HG03432 (cell line): ENCODE measurements at regions not wholly inside any gene's neighbourhood (a gene's known extent, or its start where the extent isn't known, plus 50 kb on each side); places are given as distances from the start of the nearest gene placed in this dataset.
"Not testable (repeated sequence)": the region's sequence is repeated elsewhere in the genome, so short reads cannot be mapped to it uniquely, and the experiment has no call there.

Experiments
- ATAC-seq: cut with Tn5 transposase; IDR thresholded peaks from one replicate; pipeline ENCODE4 v1.9.1; 2021; ENCODE audit warnings: mild to moderate bottlenecking, moderate library complexity; ENCODE audit not compliant: unreplicated experiment

DNA sequence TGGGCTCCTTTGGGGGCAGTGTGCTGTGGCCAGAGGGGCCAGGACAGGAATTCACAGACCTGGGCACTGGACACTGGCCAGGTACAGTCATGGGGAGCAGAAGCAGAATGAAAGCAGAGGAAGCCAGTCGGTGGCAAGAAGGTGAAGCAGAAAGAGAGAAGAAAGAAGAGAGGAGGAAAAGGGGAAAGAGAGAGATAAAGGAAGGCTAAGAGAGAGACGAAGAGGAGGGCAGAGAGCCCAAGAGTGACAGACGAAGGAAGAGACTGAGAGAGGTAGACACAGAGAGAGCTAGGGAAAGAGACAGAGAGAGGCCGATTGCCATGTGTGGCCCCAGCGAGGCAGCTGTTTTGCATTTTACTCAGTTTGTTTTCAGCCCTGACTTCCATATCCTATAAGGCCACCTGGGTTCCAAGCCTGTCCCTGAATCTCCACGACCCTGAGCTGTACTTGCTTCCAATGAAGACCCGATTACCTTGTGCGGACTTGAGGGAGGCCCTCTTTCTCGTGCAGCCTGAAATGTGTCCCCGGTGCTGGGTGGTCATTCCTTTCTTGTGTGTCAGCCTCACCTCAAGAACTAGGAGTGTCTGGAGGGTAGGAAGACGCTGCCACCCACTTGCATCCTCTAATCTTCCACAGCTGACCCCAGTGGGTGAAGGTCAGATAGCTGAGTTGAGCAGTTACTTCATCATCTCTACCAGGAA is 73.9 kb downstream of the LSM3 start:
- ATAC-seq = no peak

DNA sequence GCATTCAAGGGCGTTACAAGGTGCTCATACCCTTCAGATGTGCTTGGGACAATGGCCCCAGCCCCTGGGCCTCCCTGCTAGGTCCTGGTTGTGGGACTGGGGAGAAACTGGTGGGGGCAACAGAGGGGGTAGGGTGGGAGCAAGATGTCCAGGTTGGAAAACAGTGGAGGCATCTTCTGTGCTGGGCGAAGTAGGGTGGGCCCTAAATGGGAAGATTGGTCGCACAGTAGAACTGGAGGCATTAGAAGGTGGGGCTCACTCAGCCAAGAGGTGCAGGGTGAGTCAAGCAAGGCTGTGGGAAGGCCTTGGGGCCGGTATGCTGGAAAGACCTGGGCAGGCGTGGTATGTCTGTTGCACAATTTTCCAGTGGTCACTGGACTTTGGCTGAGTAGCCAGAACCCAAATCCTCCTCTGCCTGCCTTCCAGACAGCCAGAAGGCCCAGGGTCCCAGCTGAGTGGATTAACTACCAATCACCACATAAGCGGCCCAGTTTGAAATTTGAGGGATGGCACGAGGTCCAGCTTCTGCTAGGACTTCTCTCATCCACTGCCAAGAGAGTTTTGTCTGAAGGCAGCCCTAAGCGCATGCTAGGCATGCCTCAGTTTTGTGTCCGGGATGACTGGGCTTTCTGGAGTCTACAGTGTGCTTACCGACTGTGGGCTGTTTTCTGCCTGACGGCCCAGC is 74.5 kb downstream of the LSM3 start:
- ATAC-seq = no peak

DNA sequence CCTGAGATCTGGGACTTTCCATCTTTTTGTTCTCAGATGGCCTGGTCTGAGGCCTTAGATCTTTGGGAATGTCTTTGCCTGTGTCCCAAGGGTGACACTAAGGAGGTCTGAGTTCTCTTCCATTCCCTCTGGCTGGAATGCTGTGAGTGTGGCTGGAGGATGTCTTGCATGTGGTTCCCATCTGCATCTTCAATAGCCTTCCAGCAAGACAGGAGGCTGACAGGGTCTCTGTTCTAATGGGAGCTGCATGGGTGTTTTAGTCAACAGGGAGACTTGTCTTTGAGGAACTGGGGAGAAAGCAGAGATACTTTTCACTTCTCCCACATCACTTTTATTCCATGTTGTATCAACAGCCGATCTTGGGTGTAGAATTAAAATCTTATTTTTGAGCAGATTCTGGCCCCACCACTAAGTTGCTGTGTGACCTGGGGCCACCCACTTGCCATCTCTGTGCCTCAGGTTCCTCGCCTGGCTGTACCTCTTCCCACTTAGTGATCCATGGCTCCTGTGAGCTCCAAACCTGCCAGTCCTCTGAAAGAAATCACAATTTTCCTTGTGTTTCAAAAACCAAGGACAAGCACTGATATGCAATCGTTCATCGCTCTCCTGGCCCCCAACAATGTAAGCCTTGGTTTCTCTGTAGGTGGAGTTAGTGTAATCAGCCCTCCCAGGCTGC is 75.2 kb downstream of the LSM3 start:
- no peak for ATAC-seq

DNA sequence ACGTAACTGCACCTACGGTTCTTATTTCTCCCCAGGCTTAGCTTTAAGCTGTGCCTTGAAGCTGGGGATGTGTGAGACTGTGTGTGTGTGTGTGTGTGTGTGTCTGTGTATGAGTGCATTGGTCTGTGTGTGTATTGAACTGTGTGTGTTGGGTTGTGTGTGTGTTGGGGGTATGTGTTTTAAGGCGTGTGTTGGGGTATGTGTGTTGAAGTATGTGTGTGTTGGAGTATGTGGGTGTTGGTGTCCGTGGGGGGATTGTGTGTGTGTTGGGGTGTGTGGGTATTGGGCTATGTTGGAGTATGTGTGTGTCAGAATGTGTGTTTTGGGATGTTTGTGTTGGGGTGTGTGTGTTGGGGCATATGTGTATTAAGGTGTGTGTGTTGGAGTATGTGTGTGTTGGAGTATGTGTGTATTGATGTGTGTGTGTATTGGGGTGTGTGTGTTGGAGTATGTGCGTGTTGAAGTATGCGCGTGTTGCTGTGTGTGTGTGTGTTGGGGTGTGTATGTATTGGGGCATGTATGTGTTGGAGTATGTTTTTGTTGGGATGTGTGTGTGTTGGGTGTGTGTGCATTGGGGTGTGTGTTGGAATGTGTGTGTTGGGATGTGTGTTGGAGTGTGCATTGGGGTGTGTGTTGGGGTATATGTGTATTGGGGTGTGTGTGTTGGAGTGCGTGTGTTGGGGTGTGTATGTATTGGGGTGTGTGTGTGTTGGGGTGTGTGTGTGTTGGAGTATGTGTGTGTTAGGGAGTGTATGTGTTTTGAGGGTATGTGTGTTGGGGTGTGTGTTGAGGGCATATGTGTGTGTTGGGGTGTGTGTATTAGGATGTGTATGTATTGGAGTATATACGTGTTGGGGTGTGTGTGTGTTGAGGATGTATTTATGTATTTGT is 76.4 kb downstream of the LSM3 start:
- no peak for ATAC-seq

DNA sequence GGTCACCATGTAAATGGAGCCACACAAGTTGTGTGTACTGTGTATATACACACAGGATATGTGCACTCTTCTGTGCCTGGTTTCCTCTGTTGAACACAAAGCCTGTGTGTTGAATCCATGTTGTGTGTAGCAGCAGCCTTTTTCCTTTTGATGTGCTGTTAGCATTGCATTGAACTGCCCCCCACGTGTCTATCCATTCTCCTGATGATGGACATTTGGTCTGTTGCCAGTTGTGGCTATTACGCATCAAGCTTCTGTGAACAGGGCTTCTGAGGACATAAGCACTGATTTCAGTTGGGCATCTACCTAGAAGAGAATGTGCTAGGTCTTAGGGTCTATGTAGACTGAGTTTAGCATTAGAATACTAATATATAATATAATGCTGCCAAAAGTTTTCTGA is 77.4 kb downstream of the LSM3 start:
- ATAC-seq = no peak

GRCh38 chr3:14256561-14257342 is 78.1 kb downstream of the LSM3 start:
- ATAC-seq = no peak

DNA sequence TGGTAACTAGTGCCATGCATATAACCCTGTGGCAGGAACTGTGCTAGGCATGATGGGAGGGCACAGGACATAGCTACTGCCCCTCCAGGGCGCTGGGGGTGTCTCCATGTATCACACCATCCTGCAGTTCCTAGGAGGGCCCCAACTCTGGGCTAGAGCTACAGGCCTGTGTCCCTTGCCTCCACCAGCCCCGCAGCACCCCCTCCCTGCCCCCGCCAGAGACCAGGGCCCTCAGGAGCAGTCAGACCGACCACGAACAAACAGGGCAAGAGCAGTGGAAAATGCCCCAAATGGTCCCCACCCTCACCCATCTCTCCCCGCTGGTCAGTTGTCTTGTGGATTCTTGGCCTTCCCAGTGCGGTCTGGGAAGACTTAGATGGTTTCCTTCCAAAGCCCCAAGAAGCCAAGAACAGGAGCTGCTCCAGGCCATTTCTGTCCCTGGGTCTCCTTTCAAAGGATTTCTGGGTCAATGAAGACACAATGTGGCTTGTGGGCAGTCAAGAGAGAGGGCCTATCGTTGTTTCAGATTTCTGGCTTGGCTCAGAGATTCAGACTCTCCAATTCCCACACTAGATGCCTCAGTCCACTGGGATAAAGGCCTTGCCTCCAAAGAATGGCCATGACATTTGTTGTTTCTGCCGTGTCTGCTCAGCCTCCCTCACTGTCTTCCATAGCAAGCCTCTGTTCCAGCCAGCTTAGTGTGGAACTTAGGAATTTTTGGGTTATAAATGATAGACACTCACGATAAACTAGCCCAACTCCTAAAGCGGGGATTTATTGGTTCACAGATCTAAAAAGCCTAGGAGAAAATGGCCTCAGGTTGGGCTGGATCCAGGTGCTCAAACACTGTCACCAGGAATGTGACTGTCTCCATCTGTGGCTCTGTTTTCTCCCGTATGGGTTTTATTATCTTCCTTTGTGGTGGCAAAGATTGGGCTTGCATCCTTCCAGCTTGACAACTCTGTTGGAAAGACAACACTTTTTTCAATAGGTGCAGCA is 80.6 kb downstream of the LSM3 start:
- ATAC-seq = no peak

DNA sequence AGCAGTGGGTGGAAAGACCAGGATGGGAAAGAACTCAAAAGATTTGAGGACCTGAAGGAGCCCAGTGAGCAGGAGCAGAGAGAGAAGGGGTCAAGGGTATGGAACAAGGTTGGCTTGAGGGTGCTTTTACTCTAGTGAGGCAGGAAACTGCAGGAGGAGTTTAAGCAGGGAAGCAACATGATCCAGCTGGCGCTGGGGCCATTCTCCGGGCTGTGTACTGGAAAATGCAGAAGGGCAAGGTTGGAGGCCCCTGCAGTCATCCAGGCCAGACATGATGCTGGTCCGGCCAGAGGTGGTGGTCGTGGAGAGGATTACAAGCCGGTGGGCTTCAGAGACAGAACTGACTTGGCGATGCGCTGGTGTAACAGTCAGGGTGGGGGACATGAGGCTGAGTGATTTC is 81.8 kb downstream of the LSM3 start:
- no peak for ATAC-seq

GRCh38 chr3:14261229-14261628 is 82.6 kb downstream of the LSM3 start:
- ATAC-seq = no peak

DNA sequence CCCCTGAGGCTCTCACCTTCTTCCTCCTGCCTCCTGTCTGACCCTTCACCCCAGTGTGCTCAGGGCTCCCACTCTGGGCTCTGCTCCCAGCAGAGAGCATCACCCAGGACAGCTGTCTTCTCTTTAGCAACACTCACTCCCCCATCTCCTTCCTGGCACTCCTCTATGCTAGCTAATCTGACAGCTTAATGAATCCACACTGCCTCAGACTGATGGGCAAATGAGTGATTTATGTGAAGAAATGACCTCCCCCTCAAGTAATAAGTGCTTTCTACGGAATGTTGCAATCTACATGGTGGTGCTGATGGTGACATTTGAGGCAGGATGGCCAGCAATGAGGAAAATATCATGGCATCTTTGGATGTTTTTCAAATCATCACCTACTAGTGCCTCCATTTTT is 83.6 kb downstream of the LSM3 start:
- ATAC-seq = no peak

DNA sequence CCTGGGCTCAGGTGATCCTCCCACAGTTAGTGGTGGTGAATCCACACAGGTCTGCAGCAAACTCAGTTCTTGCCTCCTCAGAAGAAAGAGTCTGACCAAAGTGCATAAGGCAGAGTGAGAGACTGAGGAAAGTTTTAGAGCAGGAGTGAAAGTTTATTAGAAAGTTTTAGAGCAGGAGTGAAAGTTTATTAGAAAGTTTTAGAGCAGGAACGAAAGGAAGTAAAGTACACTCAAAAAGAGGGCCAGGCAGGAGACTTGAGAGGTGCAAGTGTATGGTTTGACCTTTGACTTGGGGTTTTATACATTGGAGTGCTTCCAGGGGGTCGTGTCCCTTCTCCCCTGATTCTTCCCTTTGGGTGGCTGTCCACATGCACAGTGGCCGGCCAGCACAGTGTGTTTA is 84.2 kb downstream of the LSM3 start:
- no peak for ATAC-seq

DNA sequence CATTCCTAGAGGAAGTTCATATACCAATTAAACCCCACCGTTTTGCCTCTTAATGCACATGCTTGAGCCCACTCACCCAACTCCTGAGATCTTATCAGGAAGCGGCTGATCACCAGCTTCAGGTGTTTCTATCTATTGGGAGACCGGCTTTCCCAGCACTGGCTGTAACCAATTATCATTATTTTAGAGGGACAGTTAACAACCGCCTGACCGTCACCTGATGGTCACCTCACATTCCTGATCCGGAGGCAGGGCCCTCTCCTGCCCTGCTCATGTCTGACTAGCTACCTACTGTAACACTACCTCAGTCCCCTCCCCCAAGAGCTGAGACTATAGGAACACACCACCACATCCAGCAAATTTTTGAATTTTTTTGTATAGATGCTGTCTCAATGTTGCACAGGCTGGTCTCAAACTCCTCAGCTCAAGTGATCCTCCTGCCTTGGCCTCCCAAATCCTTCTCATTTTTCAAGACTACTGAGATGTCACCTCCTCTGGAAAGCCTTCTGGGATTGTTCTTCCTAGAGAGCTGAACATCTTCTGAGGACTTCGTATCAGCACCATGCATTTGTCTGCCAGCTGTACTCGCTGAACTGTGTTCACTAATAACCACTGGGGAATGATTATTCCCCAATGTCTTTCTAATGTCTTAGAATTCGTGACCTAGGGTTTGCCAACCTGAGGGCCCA is 84.8 kb downstream of the LSM3 start:
- no peak for ATAC-seq

DNA sequence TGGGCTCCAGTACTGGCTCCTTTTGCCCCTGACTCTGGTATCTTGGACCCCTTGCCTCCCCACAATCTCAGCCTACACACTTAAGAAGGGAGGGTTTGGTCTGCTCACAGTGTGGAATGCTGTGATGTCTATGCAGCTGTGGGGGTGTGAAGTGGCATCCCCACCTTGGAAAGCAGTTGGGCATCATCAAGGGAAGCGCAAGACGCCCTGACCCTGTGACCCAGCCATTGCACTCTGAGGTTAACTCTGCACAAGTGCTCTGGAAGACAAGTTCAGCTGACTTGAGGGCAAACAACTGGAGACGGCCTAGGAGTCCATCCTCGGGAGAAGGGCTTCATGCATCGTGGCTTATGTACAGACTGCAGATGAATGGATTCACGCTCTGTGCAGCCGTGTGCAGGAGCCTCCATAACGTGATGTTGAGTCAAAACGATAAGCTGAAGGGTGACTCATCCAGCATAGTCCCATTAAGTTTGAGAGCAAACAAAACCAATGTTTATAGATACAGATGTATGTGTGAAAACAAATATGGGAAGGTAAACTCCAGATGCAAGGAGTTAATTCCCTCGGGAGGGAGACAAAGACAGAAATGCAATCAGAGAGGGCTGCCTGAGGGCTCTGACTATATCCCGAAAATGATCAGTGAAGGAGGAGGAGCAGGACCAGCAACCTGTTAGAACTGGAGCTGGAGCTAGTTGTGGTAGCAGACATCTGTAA is 86.8 kb downstream of the LSM3 start:
- no peak for ATAC-seq

DNA sequence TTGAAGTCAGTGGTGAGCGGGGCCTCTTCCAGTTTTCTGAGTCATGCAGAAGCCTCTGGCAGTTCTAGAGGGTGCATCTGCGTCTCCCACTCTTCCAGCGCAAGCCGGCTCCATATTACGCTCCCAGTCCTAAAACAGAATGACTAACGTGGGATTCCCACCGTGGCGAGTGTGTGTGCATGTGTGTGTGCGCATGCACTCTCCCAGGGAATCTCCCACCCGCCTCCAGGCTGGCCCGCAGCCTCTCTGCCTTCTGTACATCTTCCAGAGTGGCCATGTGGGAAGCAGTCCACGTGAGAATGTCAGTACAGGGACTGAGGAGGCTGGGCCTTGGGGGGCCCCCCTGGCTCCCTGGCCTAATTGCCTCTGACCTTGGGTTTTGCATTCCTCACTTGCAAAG is 87.7 kb downstream of the LSM3 start:
- ATAC-seq = no peak

- no peak for ATAC-seq
Measured at GRCh38 chr3:14267976-14268375, 89.4 kb downstream of the LSM3 start.

- ATAC-seq = no peak
Measured at GRCh38 chr3:14268897-14269296, 90.3 kb downstream of the LSM3 start.

GRCh38 chr3:14272041-14272958 is 93.7 kb downstream of the LSM3 start:
- not testable (repeated sequence) for ATAC-seq
